ENCODE measurements at regions not wholly inside any gene's neighbourhood (a gene's known extent, or its start where the extent isn't known, plus 50 kb on each side); places are given as distances from the start of the nearest gene placed in this dataset.
"Not testable (repeated sequence)": the region's sequence is repeated elsewhere in the genome, so short reads cannot be mapped to it uniquely, and the experiment has no call there.

DNA sequence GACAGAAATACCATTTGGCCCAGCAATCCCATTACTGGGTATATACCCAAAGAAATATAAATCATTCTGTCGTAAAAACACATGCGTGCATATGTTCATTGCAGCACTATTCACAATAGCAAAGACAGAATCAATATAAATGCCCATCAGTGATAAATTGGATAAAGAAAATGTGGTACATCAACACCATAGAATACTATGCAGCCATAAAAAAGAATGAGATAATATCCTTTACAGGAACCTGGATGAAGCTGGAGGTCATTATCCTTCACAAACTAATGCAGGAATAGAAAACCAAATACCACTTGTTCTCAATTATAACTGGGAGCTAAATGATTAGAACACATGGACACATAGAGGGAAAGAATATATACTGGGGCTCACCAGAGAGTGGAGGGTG is 109.6 kb upstream of the SLC35F3 start:
- FAIRE-seq, result no peak
- no peak for DNase-seq
- Histone ChIP-seq H3K4me1 (ENCODE audit: control insufficient read depth in 3 of 3, insufficient read depth in 2 of 3, low read depth in 1 of 3, low read length in 2 of 3) (no peaks in the 10 kb centered on the region), H3K9me3 (ENCODE audit: control insufficient read depth in 2 of 2, insufficient read depth in 1 of 2, low read depth in 1 of 2, low read length in 1 of 2) (peaks cover 0 to 6% of the 10 kb centered on the region in 2 donors), H3K27me3 (ENCODE audit: control insufficient read depth in 3 of 3, insufficient read depth in 3 of 3, low read length in 3 of 3) (no peaks in the 10 kb centered on the region), H3K4me3 (ENCODE audit: low read depth in 1 of 3, low read length in 3 of 3) (no peak overlapping the region), H3K27ac (ENCODE audit: low read depth in 1 of 3, low read length in 2 of 3) (no peak overlapping the region), H3K36me3 (ENCODE audit: control insufficient read depth in 3 of 3, insufficient read depth in 2 of 3, low read depth in 1 of 3, low read length in 3 of 3) (no peaks in the 10 kb centered on the region)
- 94 to 97% (median 94%) methylated on average over 2 of the region's 2 CpGs for WGBS, 3 donors

- peaks cover 0 to 6% of the 10 kb centered on the region in 2 donors for H3K9me3 ChIP-seq (ENCODE audit: control insufficient read depth in 2 of 2, insufficient read depth in 1 of 2, low read depth in 1 of 2, low read length in 1 of 2)
- DNase-seq (no peak), FAIRE-seq (no peak)
- H3K27me3 ChIP-seq (ENCODE audit: control insufficient read depth in 3 of 3, insufficient read depth in 3 of 3, low read length in 3 of 3), result no peaks in the 10 kb centered on the region
- 79 to 91% (median 85%) methylated on average over 6 of the region's 6 CpGs for WGBS, 3 donors
- H3K36me3 ChIP-seq (ENCODE audit: control insufficient read depth in 3 of 3, insufficient read depth in 2 of 3, low read depth in 1 of 3, low read length in 3 of 3), result no peaks in the 10 kb centered on the region
- H3K27ac ChIP-seq (ENCODE audit: low read depth in 1 of 3, low read length in 2 of 3), result no peak overlapping the region
- no peak overlapping the region for H3K4me3 ChIP-seq (ENCODE audit: low read depth in 1 of 3, low read length in 3 of 3)
- no peaks in the 10 kb centered on the region for H3K4me1 ChIP-seq (ENCODE audit: control insufficient read depth in 3 of 3, insufficient read depth in 2 of 3, low read depth in 1 of 3, low read length in 2 of 3)
Measured at GRCh38 chr1:233796146-233796783, 108.2 kb upstream of the SLC35F3 start.

- Histone ChIP-seq H3K27me3 (ENCODE audit: control insufficient read depth in 3 of 3, insufficient read depth in 3 of 3, low read length in 3 of 3) (no peaks in the 10 kb centered on the region), H3K4me3 (ENCODE audit: low read depth in 1 of 3, low read length in 3 of 3) (no peak overlapping the region), H3K27ac (ENCODE audit: low read depth in 1 of 3, low read length in 2 of 3) (no peak overlapping the region), H3K4me1 (ENCODE audit: control insufficient read depth in 3 of 3, insufficient read depth in 2 of 3, low read depth in 1 of 3, low read length in 2 of 3) (no peaks in the 10 kb centered on the region), H3K9me3 (ENCODE audit: control insufficient read depth in 2 of 2, insufficient read depth in 1 of 2, low read depth in 1 of 2, low read length in 1 of 2) (peaks cover 0 to 6% of the 10 kb centered on the region in 2 donors), H3K36me3 (ENCODE audit: control insufficient read depth in 3 of 3, insufficient read depth in 2 of 3, low read depth in 1 of 3, low read length in 3 of 3) (no peaks in the 10 kb centered on the region)
- FAIRE-seq (no peak), DNase-seq (no peak)
- WGBS, 3 donors, result 44 to 61% (median 58%) methylated on average over 4 of the region's 4 CpGs
Measured at GRCh38 chr1:233802611-233803010, 101.9 kb upstream of the SLC35F3 start.

GRCh38 chr1:233805786-233806185 is 98.7 kb upstream of the SLC35F3 start:
- Histone ChIP-seq H3K27ac (ENCODE audit: low read depth in 1 of 3, low read length in 2 of 3) (no peak overlapping the region), H3K36me3 (ENCODE audit: control insufficient read depth in 3 of 3, insufficient read depth in 2 of 3, low read depth in 1 of 3, low read length in 3 of 3) (no peaks in the 10 kb centered on the region), H3K4me3 (ENCODE audit: low read depth in 1 of 3, low read length in 3 of 3) (no peak overlapping the region), H3K27me3 (ENCODE audit: control insufficient read depth in 3 of 3, insufficient read depth in 3 of 3, low read length in 3 of 3) (no peaks in the 10 kb centered on the region), H3K4me1 (ENCODE audit: control insufficient read depth in 3 of 3, insufficient read depth in 2 of 3, low read depth in 1 of 3, low read length in 2 of 3) (no peaks in the 10 kb centered on the region), H3K9me3 (ENCODE audit: control insufficient read depth in 2 of 2, insufficient read depth in 1 of 2, low read depth in 1 of 2, low read length in 1 of 2) (peaks cover 0 to 2% of the 10 kb centered on the region in 2 donors)
- DNase-seq (no peak), FAIRE-seq (no peak)
- WGBS, 3 donors, result 85 to 94% (median 90%) methylated on average over 2 of the region's 2 CpGs

DNA sequence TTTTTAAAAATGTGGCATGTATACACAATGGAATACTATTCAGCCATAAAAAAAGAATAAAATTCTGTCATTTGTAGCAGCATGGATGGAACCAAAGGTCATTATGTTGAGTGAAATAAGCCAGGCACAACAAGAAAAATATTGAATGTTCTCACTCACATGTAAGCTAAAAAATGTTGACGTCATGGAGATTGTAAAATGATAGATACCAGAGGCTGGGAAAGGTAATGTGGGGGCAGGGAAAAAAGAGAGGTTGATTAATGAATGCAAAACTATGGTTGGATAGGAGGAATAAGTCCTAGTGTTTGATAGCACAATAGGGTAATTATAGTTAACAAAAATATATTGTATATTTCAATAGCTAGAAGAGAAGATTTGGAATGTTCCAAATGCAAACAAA is 89.1 kb upstream of the SLC35F3 start:
- no peak for FAIRE-seq
- no peaks in the 10 kb centered on the region for H3K4me1 ChIP-seq (ENCODE audit: control insufficient read depth in 3 of 3, insufficient read depth in 2 of 3, low read depth in 1 of 3, low read length in 2 of 3)
- 56 to 84% (median 72%) methylated on average over 1 of the region's 1 CpG for WGBS, 3 donors
- no peaks in the 10 kb centered on the region for H3K36me3 ChIP-seq (ENCODE audit: control insufficient read depth in 3 of 3, insufficient read depth in 2 of 3, low read depth in 1 of 3, low read length in 3 of 3)
- peaks cover 0 to 1% of the 10 kb centered on the region in 2 donors for H3K9me3 ChIP-seq (ENCODE audit: control insufficient read depth in 2 of 2, insufficient read depth in 1 of 2, low read depth in 1 of 2, low read length in 1 of 2)
- no peak overlapping the region for H3K4me3 ChIP-seq (ENCODE audit: low read depth in 1 of 3, low read length in 3 of 3)
- no peak overlapping the region for H3K27ac ChIP-seq (ENCODE audit: low read depth in 1 of 3, low read length in 2 of 3)
- DNase-seq, result no peak
- H3K27me3 ChIP-seq (ENCODE audit: control insufficient read depth in 3 of 3, insufficient read depth in 3 of 3, low read length in 3 of 3), result peaks cover 0 to 3% (median 2%) of the 10 kb centered on the region in 3 donors

GRCh38 chr1:233815865-233816264 is 88.6 kb upstream of the SLC35F3 start:
- FAIRE-seq, result no peak
- Histone ChIP-seq H3K36me3 (ENCODE audit: control insufficient read depth in 3 of 3, insufficient read depth in 2 of 3, low read depth in 1 of 3, low read length in 3 of 3) (no peaks in the 10 kb centered on the region), H3K27ac (ENCODE audit: low read depth in 1 of 3, low read length in 2 of 3) (no peak overlapping the region), H3K27me3 (ENCODE audit: control insufficient read depth in 3 of 3, insufficient read depth in 3 of 3, low read length in 3 of 3) (peaks cover 0 to 3% (median 2%) of the 10 kb centered on the region in 3 donors), H3K4me3 (ENCODE audit: low read depth in 1 of 3, low read length in 3 of 3) (no peak overlapping the region), H3K4me1 (ENCODE audit: control insufficient read depth in 3 of 3, insufficient read depth in 2 of 3, low read depth in 1 of 3, low read length in 2 of 3) (no peaks in the 10 kb centered on the region), H3K9me3 (ENCODE audit: control insufficient read depth in 2 of 2, insufficient read depth in 1 of 2, low read depth in 1 of 2, low read length in 1 of 2) (peaks cover 0 to 1% of the 10 kb centered on the region in 2 donors)
- WGBS, 3 donors, result 66 to 77% (median 72%) methylated on average over 3 of the region's 3 CpGs
- no peak for DNase-seq

GRCh38 chr1:233816348-233816747 is 88.1 kb upstream of the SLC35F3 start:
- DNase-seq, result no peak
- Histone ChIP-seq H3K4me3 (ENCODE audit: low read depth in 1 of 3, low read length in 3 of 3) (no peak overlapping the region), H3K27me3 (ENCODE audit: control insufficient read depth in 3 of 3, insufficient read depth in 3 of 3, low read length in 3 of 3) (peaks cover 0 to 3% (median 2%) of the 10 kb centered on the region in 3 donors), H3K36me3 (ENCODE audit: control insufficient read depth in 3 of 3, insufficient read depth in 2 of 3, low read depth in 1 of 3, low read length in 3 of 3) (no peaks in the 10 kb centered on the region), H3K27ac (ENCODE audit: low read depth in 1 of 3, low read length in 2 of 3) (no peak overlapping the region), H3K9me3 (ENCODE audit: control insufficient read depth in 2 of 2, insufficient read depth in 1 of 2, low read depth in 1 of 2, low read length in 1 of 2) (peaks cover 0 to 1% of the 10 kb centered on the region in 2 donors), H3K4me1 (ENCODE audit: control insufficient read depth in 3 of 3, insufficient read depth in 2 of 3, low read depth in 1 of 3, low read length in 2 of 3) (no peaks in the 10 kb centered on the region)
- FAIRE-seq, result no peak
- 72 to 77% (median 73%) methylated on average over 2 of the region's 2 CpGs for WGBS, 3 donors

- Histone ChIP-seq H3K9me3 (ENCODE audit: control insufficient read depth in 2 of 2, insufficient read depth in 1 of 2, low read depth in 1 of 2, low read length in 1 of 2) (peaks cover 0 to 1% of the 10 kb centered on the region in 2 donors), H3K36me3 (ENCODE audit: control insufficient read depth in 3 of 3, insufficient read depth in 2 of 3, low read depth in 1 of 3, low read length in 3 of 3) (no peaks in the 10 kb centered on the region), H3K27ac (ENCODE audit: low read depth in 1 of 3, low read length in 2 of 3) (no peak overlapping the region), H3K4me1 (ENCODE audit: control insufficient read depth in 3 of 3, insufficient read depth in 2 of 3, low read depth in 1 of 3, low read length in 2 of 3) (no peaks in the 10 kb centered on the region), H3K27me3 (ENCODE audit: control insufficient read depth in 3 of 3, insufficient read depth in 3 of 3, low read length in 3 of 3) (peaks cover 0 to 3% (median 2%) of the 10 kb centered on the region in 3 donors), H3K4me3 (ENCODE audit: low read depth in 1 of 3, low read length in 3 of 3) (no peak overlapping the region)
- WGBS, 3 donors, result 52 to 66% (median 59%) methylated on average over 1 of the region's 1 CpG
- FAIRE-seq (no peak), DNase-seq (no peak)
Measured at GRCh38 chr1:233819042-233819441, 85.4 kb upstream of the SLC35F3 start.

DNA sequence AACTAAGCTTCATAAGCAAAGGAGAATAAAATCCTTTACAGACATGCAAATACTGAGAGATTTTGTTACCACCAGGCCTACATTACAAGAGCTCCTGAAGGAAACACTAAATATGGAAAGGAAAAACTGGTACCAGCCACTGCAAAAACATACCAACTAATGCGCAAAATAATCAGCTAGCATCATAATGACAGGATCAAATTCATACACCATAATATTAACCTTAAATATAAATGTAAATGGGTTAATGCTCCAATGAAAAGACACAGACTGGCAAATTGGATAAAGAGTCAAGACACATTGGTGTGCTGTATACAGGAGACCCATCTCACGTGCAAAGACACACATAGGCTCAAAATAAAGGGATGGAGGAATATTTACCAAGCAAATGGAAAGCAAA is 80.3 kb upstream of the SLC35F3 start:
- not testable (repeated sequence) for H3K4me1 ChIP-seq (ENCODE audit: control insufficient read depth in 3 of 3, insufficient read depth in 2 of 3, low read depth in 1 of 3, low read length in 2 of 3); H3K27me3 ChIP-seq (ENCODE audit: control insufficient read depth in 3 of 3, insufficient read depth in 3 of 3, low read length in 3 of 3); FAIRE-seq; H3K27ac ChIP-seq (ENCODE audit: low read depth in 1 of 3, low read length in 2 of 3); H3K4me3 ChIP-seq (ENCODE audit: low read depth in 1 of 3, low read length in 3 of 3); DNase-seq; H3K9me3 ChIP-seq (ENCODE audit: control insufficient read depth in 2 of 2, insufficient read depth in 1 of 2, low read depth in 1 of 2, low read length in 1 of 2); H3K36me3 ChIP-seq (ENCODE audit: control insufficient read depth in 3 of 3, insufficient read depth in 2 of 3, low read depth in 1 of 3, low read length in 3 of 3)
- 79 to 84% (median 84%) methylated on average over 2 of the region's 2 CpGs for WGBS, 3 donors
